HL-60 (cell line): ENCODE measurements at regions not wholly inside any gene's neighbourhood (a gene's known extent, or its start where the extent isn't known, plus 50 kb on each side); places are given as distances from the start of the nearest gene placed in this dataset.

Experiments used
- CTCF ChIP-seq: IDR thresholded peaks from one replicate; pipeline ENCODE4 v1.5.1; 2011; ENCODE audit warnings: low read length, control low read depth, inconsistent platforms; ENCODE audit not compliant: insufficient read depth
- GABPA ChIP-seq: IDR thresholded peaks from 2 replicates; pipeline ENCODE4 v1.6.1; 2012; ENCODE audit warnings: low read depth
- POLR2AphosphoS5 ChIP-seq: IDR thresholded peaks from 2 replicates; pipeline ENCODE4 v1.6.1; 2012; ENCODE audit warnings: low read depth
- REST ChIP-seq: IDR thresholded peaks from 2 replicates; pipeline ENCODE4 v1.6.1; 2012; ENCODE audit warnings: low read depth; ENCODE audit not compliant: insufficient replicate concordance
- SPI1 ChIP-seq: IDR thresholded peaks from 2 replicates; pipeline ENCODE4 v1.6.1; 2012; ENCODE audit warnings: low read depth, mild to moderate bottlenecking, borderline replicate concordance

GRCh38 chr13:105773863-105774538 lies 761.5 kb downstream of the EFNB2 start:
- no peak for TF ChIP-seq GABPA
- no peak for TF ChIP-seq CTCF
- no peak for TF ChIP-seq REST
- TF ChIP-seq POLR2AphosphoS5, result no peak
- no peak for TF ChIP-seq SPI1
